GM23338 (cell line): ENCODE measurements at regions not wholly inside any gene's neighbourhood (a gene's known extent, or its start where the extent isn't known, plus 50 kb on each side); places are given as distances from the start of the nearest gene placed in this dataset.

Experiments
- ATAC-seq: fragments of 200-7000 bp; cut with Tn5 transposase; 3 replicates; pipeline ENCODE4 v1.9.1; 2020
- DNase-seq: peaks from one replicate; pipeline ENCODE4 v3.0.0-alpha.2; 2015; ENCODE audit warnings: low spot score
- H2AFZ ChIP-seq: fragments of 200-600 bp; sonication (generic); 2 replicates; pipeline ENCODE4 v1.8.0; 2016; ENCODE audit warnings: antibody characterized with exemption, mild to moderate bottlenecking, moderate library complexity
- H3F3A ChIP-seq: fragments of 200-600 bp; sonication (generic); replicated peaks from 2 replicates; pipeline ENCODE4 v1.8.0; 2017; ENCODE audit warnings: antibody characterized with exemption, mixed run types, low read depth
- H3K27ac ChIP-seq: fragments of 200-600 bp; sonication (generic); 2 replicates; pipeline ENCODE4 v1.6.1; 2016; ENCODE audit warnings: low read depth
- H3K27me3 ChIP-seq: fragments of 200-600 bp; sonication (generic); 2 replicates; pipeline ENCODE4 v1.8.0; 2016; ENCODE audit warnings: mild to moderate bottlenecking, mixed run types, moderate library complexity; ENCODE audit not compliant: insufficient read depth
- H3K36me3 ChIP-seq: fragments of 200-600 bp; sonication (generic); 2 replicates; pipeline ENCODE4 v1.8.0; 2016; ENCODE audit warnings: mild to moderate bottlenecking; ENCODE audit not compliant: insufficient read depth
- H3K4me1 ChIP-seq: fragments of 200-600 bp; sonication (generic); 2 replicates; pipeline ENCODE4 v1.8.0; 2016; ENCODE audit warnings: mild to moderate bottlenecking, moderate library complexity; ENCODE audit not compliant: insufficient read depth
- H3K4me2 ChIP-seq: fragments of 200-600 bp; sonication (generic); 2 replicates; pipeline ENCODE4 v1.7.1; 2017; ENCODE audit warnings: mixed run types
- H3K4me3 ChIP-seq: fragments of 200-600 bp; sonication (generic); 2 replicates; pipeline ENCODE4 v1.6.1; 2016; ENCODE audit warnings: mixed run types
- H3K79me2 ChIP-seq: fragments of 200-600 bp; sonication (generic); replicated peaks from 2 replicates; pipeline ENCODE4 v1.8.0; 2017; ENCODE audit warnings: mild to moderate bottlenecking; ENCODE audit not compliant: insufficient read depth
- H3K9me2 ChIP-seq: fragments of 200-600 bp; sonication (generic); 2 replicates; pipeline ENCODE4 v1.8.0; 2017; ENCODE audit not compliant: insufficient read depth
- H4K20me1 ChIP-seq: fragments of 200-600 bp; sonication (generic); replicated peaks from 2 replicates; pipeline ENCODE4 v1.8.0; 2017; ENCODE audit warnings: mild to moderate bottlenecking; ENCODE audit not compliant: insufficient read depth
- H3K27ac Mint-ChIP-seq: 2 replicates; pipeline ENCODE4 v1.8.0; 2020; ENCODE audit warnings: inconsistent platforms, mild to moderate bottlenecking, moderate library complexity, mixed read lengths
- H3K27me3 Mint-ChIP-seq: 3 replicates; pipeline ENCODE4 v1.8.0; 2022; ENCODE audit warnings: low read depth, mild to moderate bottlenecking, moderate library complexity, mixed read lengths, inconsistent platforms; ENCODE audit not compliant: insufficient read depth, poor library complexity
- H3K36me3 Mint-ChIP-seq: 3 replicates; pipeline ENCODE4 v1.8.0; 2021; ENCODE audit warnings: low read depth, mild to moderate bottlenecking, inconsistent platforms, moderate library complexity, mixed read lengths
- H3K4me1 Mint-ChIP-seq: 3 replicates; pipeline ENCODE4 v1.8.0; 2020; ENCODE audit warnings: mild to moderate bottlenecking, inconsistent platforms, mixed read lengths
- H3K4me3 Mint-ChIP-seq: 3 replicates; pipeline ENCODE4 v1.8.0; 2021; ENCODE audit warnings: moderate library complexity, mild to moderate bottlenecking, inconsistent platforms, mixed read lengths
- H3K9me3 Mint-ChIP-seq: 3 replicates; pipeline ENCODE4 v1.8.0; 2020; ENCODE audit warnings: moderate library complexity, mild to moderate bottlenecking, inconsistent platforms, mixed read lengths
- CREB1 ChIP-seq: fragments of 250-450 bp; sonication (Bioruptor Pico); IDR thresholded peaks from 2 replicates; pipeline ENCODE4 v1.5.0; 2020; ENCODE audit warnings: low read depth, mild to moderate bottlenecking, moderate library complexity
- EZH2 ChIP-seq: fragments of 200-600 bp; sonication (generic); IDR thresholded peaks from one replicate; pipeline ENCODE4 v1.8.0; 2017; ENCODE audit warnings: antibody characterized with exemption, mild to moderate bottlenecking, low read depth; ENCODE audit not compliant: unreplicated experiment
- EZH2phosphoT487 ChIP-seq: fragments of 200-600 bp; sonication (generic); IDR thresholded peaks from one replicate; pipeline ENCODE4 v1.8.1; 2018; ENCODE audit warnings: antibody characterized with exemption; ENCODE audit not compliant: unreplicated experiment
- JUNB ChIP-seq: IDR thresholded peaks from one replicate; pipeline ENCODE4 v1.6.1; 2016; ENCODE audit warnings: antibody characterized with exemption; ENCODE audit not compliant: unreplicated experiment
- NANOG ChIP-seq: IDR thresholded peaks from 2 replicates; pipeline ENCODE4 v1.6.1; 2016; ENCODE audit warnings: antibody characterized with exemption, borderline replicate concordance
- POLR2AphosphoS5 ChIP-seq: IDR thresholded peaks from 2 replicates; pipeline ENCODE4 v1.6.1; 2016; ENCODE audit warnings: antibody characterized with exemption, low read depth
- STAT1 ChIP-seq: IDR thresholded peaks from one replicate; pipeline ENCODE4 v1.6.1; 2016; ENCODE audit warnings: antibody characterized with exemption; ENCODE audit not compliant: unreplicated experiment
- ZNF114 ChIP-seq: fragments of 250-450 bp; sonication (Bioruptor Pico); IDR thresholded peaks from 2 replicates; pipeline ENCODE4 v1.5.0; 2020; ENCODE audit warnings: mild to moderate bottlenecking, moderate library complexity
- ZNF331 ChIP-seq: fragments of 250-450 bp; sonication (Bioruptor Pico); IDR thresholded peaks from 2 replicates; pipeline ENCODE4 v1.5.0; 2020; ENCODE audit warnings: low read depth, mild to moderate bottlenecking, moderate library complexity
- TF ChIP-seq, protein P1 (sequence below): IDR thresholded peaks from 2 replicates; pipeline ENCODE4 v1.6.1; 2016; ENCODE audit warnings: antibody characterized with exemption
- TF ChIP-seq, protein P2 (sequence below): IDR thresholded peaks from one replicate; pipeline ENCODE4 v1.6.1; 2018; ENCODE audit warnings: antibody characterized with exemption; ENCODE audit not compliant: unreplicated experiment
- TF ChIP-seq, protein P3 (sequence below): fragments of 250-450 bp; sonication (Bioruptor Pico); IDR thresholded peaks from 2 replicates; pipeline ENCODE4 v1.5.0; 2020; ENCODE audit warnings: mild to moderate bottlenecking, moderate library complexity
- TF ChIP-seq, protein P4 (sequence below), 2 experiments: fragments of 200-600 bp in 1 of 2; sonication (generic) in 1 of 2; conservative IDR thresholded peaks; 2 replicates each; pipeline versions ENCODE4 v1.5.1 to v1.6.1; 2016 to 2017; ENCODE audit warnings: antibody characterized with exemption in 2 of 2, low read depth in 2 of 2, mild to moderate bottlenecking in 2 of 2, moderate library complexity in 1 of 2

DNA sequence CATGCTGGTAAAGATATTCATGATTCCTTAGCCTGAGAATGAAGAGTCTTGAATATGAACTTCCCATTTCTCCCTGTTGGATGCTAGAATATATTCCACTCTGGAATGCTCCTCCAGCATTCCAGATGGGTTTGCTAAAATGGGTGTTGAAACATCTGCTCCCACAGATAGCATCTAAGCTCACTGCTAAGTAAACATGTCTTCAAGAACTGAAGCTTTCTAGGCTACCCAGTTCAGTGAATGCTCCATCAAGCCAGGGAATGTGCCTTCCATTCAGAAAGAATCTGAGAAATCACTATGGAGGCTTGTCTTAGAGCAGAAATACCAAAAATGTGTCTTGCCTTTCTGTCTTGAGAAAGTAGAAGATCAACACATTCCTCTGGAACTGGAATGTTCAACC lies 81.1 kb downstream of the TNFSF18 start (continued):
- no peak for TF ChIP-seq ZNF331 (CRISPR knock-in tag)
- no peak for TF ChIP-seq CREB1 (CRISPR knock-in tag)
- TF ChIP-seq ZNF114 (CRISPR knock-in tag) = no peak
- TF ChIP-seq JUNB = no peak
- TF ChIP-seq EZH2 = no peak

DNA sequence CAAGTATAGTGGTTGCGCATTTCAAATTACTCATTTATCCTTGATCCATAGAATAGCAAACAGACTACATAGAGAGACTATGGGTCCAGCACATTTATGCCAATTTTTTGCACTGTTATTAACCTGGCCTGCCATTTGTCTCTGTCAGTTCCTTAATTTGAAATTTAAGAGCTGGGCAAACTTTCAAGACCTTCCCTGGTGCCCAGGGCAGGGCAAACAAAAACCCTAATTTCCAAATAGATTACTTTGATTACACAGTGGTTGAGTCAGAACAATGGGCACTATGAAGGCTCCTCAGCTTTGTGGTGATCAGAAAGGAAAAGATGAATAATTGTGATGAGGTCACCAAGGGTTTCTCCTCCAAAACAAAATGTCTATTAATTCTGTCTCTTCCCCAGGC lies 80.6 kb downstream of the TNFSF18 start:
- H3K36me3 ChIP-seq = no peaks in the 10 kb centered on the region
- Mint-ChIP-seq H3K9me3 (no peaks in the 10 kb centered on the region; the same call in 2 of the 3 replicates), H3K36me3 (no peaks in the 10 kb centered on the region), H3K4me3 (no peak overlapping the region), H3K4me1 (no peaks in the 10 kb centered on the region), H3K27ac (no peak overlapping the region), H3K27me3 (peaks cover 2% of the 10 kb centered on the region)
- no peak overlapping the region for H3K4me3 ChIP-seq
- H3K4me2 ChIP-seq = no peak overlapping the region
- H3K4me1 ChIP-seq = no peaks in the 10 kb centered on the region
- H3K79me2 ChIP-seq = no peaks in the 10 kb centered on the region
- no peaks in the 10 kb centered on the region for H3K9me2 ChIP-seq
- no peaks in the 10 kb centered on the region for H3F3A ChIP-seq
- no peak for ATAC-seq
- DNase-seq = no peak
- H3K27me3 ChIP-seq = no peaks in the 10 kb centered on the region
- H2AFZ ChIP-seq = no peak overlapping the region; the same call in 1 of the 2 replicates
- no peaks in the 10 kb centered on the region for H4K20me1 ChIP-seq
- TF ChIP-seq JUNB (no peak), ZNF114 (CRISPR knock-in tag) (no peak), EZH2 (no peak), POLR2AphosphoS5 (no peak), EZH2phosphoT487 (no peak), ZNF331 (CRISPR knock-in tag) (no peak), CREB1 (CRISPR knock-in tag) (no peak), STAT1 (no peak), NANOG (no peak)
- TF ChIP-seq, protein P1, sequence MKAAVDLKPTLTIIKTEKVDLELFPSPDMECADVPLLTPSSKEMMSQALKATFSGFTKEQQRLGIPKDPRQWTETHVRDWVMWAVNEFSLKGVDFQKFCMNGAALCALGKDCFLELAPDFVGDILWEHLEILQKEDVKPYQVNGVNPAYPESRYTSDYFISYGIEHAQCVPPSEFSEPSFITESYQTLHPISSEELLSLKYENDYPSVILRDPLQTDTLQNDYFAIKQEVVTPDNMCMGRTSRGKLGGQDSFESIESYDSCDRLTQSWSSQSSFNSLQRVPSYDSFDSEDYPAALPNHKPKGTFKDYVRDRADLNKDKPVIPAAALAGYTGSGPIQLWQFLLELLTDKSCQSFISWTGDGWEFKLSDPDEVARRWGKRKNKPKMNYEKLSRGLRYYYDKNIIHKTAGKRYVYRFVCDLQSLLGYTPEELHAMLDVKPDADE = no peak
- TF ChIP-seq, protein P2, sequence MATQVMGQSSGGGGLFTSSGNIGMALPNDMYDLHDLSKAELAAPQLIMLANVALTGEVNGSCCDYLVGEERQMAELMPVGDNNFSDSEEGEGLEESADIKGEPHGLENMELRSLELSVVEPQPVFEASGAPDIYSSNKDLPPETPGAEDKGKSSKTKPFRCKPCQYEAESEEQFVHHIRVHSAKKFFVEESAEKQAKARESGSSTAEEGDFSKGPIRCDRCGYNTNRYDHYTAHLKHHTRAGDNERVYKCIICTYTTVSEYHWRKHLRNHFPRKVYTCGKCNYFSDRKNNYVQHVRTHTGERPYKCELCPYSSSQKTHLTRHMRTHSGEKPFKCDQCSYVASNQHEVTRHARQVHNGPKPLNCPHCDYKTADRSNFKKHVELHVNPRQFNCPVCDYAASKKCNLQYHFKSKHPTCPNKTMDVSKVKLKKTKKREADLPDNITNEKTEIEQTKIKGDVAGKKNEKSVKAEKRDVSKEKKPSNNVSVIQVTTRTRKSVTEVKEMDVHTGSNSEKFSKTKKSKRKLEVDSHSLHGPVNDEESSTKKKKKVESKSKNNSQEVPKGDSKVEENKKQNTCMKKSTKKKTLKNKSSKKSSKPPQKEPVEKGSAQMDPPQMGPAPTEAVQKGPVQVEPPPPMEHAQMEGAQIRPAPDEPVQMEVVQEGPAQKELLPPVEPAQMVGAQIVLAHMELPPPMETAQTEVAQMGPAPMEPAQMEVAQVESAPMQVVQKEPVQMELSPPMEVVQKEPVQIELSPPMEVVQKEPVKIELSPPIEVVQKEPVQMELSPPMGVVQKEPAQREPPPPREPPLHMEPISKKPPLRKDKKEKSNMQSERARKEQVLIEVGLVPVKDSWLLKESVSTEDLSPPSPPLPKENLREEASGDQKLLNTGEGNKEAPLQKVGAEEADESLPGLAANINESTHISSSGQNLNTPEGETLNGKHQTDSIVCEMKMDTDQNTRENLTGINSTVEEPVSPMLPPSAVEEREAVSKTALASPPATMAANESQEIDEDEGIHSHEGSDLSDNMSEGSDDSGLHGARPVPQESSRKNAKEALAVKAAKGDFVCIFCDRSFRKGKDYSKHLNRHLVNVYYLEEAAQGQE = no peak
- TF ChIP-seq, protein P3, sequence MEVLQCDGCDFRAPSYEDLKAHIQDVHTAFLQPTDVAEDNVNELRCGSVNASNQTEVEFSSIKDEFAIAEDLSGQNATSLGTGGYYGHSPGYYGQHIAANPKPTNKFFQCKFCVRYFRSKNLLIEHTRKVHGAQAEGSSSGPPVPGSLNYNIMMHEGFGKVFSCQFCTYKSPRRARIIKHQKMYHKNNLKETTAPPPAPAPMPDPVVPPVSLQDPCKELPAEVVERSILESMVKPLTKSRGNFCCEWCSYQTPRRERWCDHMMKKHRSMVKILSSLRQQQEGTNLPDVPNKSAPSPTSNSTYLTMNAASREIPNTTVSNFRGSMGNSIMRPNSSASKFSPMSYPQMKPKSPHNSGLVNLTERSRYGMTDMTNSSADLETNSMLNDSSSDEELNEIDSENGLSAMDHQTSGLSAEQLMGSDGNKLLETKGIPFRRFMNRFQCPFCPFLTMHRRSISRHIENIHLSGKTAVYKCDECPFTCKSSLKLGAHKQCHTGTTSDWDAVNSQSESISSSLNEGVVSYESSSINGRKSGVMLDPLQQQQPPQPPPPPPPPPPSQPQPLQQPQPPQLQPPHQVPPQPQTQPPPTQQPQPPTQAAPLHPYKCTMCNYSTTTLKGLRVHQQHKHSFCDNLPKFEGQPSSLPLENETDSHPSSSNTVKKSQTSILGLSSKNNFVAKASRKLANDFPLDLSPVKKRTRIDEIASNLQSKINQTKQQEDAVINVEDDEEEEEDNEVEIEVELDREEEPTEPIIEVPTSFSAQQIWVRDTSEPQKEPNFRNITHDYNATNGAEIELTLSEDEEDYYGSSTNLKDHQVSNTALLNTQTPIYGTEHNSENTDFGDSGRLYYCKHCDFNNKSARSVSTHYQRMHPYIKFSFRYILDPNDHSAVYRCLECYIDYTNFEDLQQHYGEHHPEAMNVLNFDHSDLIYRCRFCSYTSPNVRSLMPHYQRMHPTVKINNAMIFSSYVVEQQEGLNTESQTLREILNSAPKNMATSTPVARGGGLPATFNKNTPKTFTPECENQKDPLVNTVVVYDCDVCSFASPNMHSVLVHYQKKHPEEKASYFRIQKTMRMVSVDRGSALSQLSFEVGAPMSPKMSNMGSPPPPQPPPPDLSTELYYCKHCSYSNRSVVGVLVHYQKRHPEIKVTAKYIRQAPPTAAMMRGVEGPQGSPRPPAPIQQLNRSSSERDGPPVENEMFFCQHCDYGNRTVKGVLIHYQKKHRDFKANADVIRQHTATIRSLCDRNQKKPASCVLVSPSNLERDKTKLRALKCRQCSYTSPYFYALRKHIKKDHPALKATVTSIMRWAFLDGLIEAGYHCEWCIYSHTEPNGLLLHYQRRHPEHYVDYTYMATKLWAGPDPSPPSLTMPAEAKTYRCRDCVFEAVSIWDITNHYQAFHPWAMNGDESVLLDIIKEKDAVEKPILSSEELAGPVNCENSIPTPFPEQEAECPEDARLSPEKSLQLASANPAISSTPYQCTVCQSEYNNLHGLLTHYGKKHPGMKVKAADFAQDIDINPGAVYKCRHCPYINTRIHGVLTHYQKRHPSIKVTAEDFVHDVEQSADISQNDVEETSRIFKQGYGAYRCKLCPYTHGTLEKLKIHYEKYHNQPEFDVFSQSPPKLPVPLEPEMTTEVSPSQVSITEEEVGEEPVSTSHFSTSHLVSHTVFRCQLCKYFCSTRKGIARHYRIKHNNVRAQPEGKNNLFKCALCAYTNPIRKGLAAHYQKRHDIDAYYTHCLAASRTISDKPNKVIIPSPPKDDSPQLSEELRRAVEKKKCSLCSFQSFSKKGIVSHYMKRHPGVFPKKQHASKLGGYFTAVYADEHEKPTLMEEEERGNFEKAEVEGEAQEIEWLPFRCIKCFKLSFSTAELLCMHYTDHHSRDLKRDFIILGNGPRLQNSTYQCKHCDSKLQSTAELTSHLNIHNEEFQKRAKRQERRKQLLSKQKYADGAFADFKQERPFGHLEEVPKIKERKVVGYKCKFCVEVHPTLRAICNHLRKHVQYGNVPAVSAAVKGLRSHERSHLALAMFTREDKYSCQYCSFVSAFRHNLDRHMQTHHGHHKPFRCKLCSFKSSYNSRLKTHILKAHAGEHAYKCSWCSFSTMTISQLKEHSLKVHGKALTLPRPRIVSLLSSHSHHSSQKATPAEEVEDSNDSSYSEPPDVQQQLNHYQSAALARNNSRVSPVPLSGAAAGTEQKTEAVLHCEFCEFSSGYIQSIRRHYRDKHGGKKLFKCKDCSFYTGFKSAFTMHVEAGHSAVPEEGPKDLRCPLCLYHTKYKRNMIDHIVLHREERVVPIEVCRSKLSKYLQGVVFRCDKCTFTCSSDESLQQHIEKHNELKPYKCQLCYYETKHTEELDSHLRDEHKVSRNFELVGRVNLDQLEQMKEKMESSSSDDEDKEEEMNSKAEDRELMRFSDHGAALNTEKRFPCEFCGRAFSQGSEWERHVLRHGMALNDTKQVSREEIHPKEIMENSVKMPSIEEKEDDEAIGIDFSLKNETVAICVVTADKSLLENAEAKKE = no peak
- TF ChIP-seq, protein P4, sequence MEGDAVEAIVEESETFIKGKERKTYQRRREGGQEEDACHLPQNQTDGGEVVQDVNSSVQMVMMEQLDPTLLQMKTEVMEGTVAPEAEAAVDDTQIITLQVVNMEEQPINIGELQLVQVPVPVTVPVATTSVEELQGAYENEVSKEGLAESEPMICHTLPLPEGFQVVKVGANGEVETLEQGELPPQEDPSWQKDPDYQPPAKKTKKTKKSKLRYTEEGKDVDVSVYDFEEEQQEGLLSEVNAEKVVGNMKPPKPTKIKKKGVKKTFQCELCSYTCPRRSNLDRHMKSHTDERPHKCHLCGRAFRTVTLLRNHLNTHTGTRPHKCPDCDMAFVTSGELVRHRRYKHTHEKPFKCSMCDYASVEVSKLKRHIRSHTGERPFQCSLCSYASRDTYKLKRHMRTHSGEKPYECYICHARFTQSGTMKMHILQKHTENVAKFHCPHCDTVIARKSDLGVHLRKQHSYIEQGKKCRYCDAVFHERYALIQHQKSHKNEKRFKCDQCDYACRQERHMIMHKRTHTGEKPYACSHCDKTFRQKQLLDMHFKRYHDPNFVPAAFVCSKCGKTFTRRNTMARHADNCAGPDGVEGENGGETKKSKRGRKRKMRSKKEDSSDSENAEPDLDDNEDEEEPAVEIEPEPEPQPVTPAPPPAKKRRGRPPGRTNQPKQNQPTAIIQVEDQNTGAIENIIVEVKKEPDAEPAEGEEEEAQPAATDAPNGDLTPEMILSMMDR (conservative IDR thresholded peaks at IDR 0.05; ENCODE audit: low read depth in 2 of 2) = no peak
- H3K27ac ChIP-seq = no peak overlapping the region
